ENCODE measurements at regions not wholly inside any gene's neighbourhood (a gene's known extent, or its start where the extent isn't known, plus 50 kb on each side); places are given as distances from the start of the nearest gene placed in this dataset.
A peak's percentile ranks its signal among the peaks of the same experiment; 100 is the strongest.

DNA sequence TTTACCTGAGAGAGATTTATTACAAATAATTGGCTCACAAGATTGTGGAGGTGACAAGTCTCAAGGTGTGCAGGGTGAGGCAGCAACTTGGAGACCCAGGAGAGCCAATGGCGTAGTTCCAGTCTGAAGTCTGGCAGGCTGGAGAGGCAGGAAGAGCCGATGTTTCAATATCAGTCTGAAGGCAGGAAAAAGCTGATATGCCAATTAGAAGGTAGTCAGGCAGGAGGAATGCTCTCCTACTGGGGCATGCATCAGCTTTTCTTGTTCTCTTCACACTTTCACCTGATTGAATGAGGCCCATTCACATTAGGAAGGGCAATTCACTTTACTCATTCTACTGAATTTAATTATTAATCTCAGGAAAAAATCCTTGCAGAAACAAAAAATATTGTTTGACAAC lies 1351.7 kb upstream of the ADGRL3 start:
- H3K4me1 Mint-ChIP-seq (ENCODE audit: low read depth, unreplicated experiment): peaks cover 6% of the 10 kb centered on the region
- peaks cover 2% of the 10 kb centered on the region for H3K27me3 Mint-ChIP-seq (ENCODE audit: unreplicated experiment)
- peaks cover 3% of the 10 kb centered on the region for H3K9me3 Mint-ChIP-seq (ENCODE audit: unreplicated experiment)
- TF ChIP-seq, protein P1, sequence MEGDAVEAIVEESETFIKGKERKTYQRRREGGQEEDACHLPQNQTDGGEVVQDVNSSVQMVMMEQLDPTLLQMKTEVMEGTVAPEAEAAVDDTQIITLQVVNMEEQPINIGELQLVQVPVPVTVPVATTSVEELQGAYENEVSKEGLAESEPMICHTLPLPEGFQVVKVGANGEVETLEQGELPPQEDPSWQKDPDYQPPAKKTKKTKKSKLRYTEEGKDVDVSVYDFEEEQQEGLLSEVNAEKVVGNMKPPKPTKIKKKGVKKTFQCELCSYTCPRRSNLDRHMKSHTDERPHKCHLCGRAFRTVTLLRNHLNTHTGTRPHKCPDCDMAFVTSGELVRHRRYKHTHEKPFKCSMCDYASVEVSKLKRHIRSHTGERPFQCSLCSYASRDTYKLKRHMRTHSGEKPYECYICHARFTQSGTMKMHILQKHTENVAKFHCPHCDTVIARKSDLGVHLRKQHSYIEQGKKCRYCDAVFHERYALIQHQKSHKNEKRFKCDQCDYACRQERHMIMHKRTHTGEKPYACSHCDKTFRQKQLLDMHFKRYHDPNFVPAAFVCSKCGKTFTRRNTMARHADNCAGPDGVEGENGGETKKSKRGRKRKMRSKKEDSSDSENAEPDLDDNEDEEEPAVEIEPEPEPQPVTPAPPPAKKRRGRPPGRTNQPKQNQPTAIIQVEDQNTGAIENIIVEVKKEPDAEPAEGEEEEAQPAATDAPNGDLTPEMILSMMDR (IDR thresholded peaks at IDR 0.05; ENCODE audit: partially characterized antibody, unreplicated experiment): no peak
- no peaks in the 10 kb centered on the region for H3K36me3 Mint-ChIP-seq (ENCODE audit: unreplicated experiment)
- DNase-seq: no peak
- no peak overlapping the region for H3K27ac Mint-ChIP-seq (ENCODE audit: unreplicated experiment)
- H3K4me3 Mint-ChIP-seq (ENCODE audit: unreplicated experiment): no peak overlapping the region

DNA sequence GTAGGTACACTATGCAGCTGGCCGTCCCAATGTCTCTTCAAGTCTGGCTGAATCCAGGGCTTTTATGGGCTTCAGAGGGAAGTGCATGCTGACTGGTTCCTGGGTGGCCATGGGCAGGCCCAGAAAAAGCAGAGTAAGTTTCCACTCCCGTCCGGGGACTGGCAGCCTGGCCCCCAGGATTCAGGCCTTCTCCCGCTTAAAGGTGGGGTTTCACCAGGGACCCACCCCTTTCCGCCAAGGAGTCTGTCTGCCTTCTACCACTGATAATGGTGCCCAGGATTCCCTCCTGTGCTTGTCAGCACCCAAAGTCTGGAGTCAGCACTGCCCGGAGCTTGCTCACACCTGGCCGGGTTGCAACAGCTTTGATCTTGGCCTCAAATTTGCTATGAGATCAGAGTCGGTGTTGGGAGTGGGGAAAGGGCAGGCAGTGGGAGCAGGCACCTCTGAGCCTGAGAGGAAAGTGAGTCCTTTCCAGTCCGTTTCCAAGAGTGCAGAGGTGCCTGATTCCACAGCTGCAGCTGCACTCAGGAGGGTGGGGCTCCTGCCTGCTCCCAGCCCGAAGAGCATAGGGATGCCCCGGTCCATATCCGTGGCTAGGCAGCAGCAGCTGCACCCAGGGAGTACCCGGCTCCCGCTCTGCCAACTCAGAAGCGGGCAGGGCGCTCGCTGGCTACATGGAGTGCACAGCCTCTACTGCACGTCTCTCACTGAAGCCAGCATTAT lies 1344.3 kb upstream of the ADGRL3 start:
- H3K9me3 Mint-ChIP-seq (ENCODE audit: unreplicated experiment): no peaks in the 10 kb centered on the region
- H3K4me3 Mint-ChIP-seq (ENCODE audit: unreplicated experiment): no peak overlapping the region
- no peak overlapping the region for H3K27ac Mint-ChIP-seq (ENCODE audit: unreplicated experiment)
- no peaks in the 10 kb centered on the region for H3K36me3 Mint-ChIP-seq (ENCODE audit: unreplicated experiment)
- peak; percentile 14 for DNase-seq
- no peaks in the 10 kb centered on the region for H3K4me1 Mint-ChIP-seq (ENCODE audit: low read depth, unreplicated experiment)
- TF ChIP-seq, protein P1 (IDR thresholded peaks at IDR 0.05; ENCODE audit: partially characterized antibody, unreplicated experiment): no peak
- H3K27me3 Mint-ChIP-seq (ENCODE audit: unreplicated experiment): no peaks in the 10 kb centered on the region

- no peaks in the 10 kb centered on the region for H3K27me3 Mint-ChIP-seq (ENCODE audit: unreplicated experiment)
- DNase-seq: no peak
- no peak overlapping the region for H3K27ac Mint-ChIP-seq (ENCODE audit: unreplicated experiment)
- H3K4me3 Mint-ChIP-seq (ENCODE audit: unreplicated experiment): no peak overlapping the region
- TF ChIP-seq, protein P1 (IDR thresholded peaks at IDR 0.05; ENCODE audit: partially characterized antibody, unreplicated experiment): no peak
- no peaks in the 10 kb centered on the region for H3K4me1 Mint-ChIP-seq (ENCODE audit: low read depth, unreplicated experiment)
- no peaks in the 10 kb centered on the region for H3K9me3 Mint-ChIP-seq (ENCODE audit: unreplicated experiment)
- no peaks in the 10 kb centered on the region for H3K36me3 Mint-ChIP-seq (ENCODE audit: unreplicated experiment)
Observed at GRCh38 chr4:59869056-59869455, 1331.1 kb upstream of the ADGRL3 start.

DNA sequence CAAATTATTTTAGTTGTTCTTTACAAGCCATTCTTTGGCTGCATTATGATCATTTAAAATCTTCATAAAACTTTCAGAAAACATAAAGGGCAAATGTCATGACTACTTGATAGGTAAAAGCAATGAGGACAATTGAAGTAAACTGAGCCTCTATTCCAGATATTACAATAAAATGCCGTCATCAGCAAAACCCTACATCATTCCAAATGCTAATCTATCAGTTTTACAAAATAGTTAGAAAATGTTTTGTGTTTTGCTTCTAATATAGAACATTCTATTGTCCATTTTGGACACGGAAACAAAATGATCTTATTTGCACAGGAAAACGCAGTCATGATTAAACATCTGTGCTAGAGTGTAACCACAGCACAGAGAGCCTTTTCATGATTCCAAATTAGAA lies 1330.6 kb upstream of the ADGRL3 start:
- Mint-ChIP-seq H3K27me3 (ENCODE audit: unreplicated experiment) (no peaks in the 10 kb centered on the region), H3K27ac (ENCODE audit: unreplicated experiment) (no peak overlapping the region), H3K9me3 (ENCODE audit: unreplicated experiment) (no peaks in the 10 kb centered on the region), H3K4me1 (ENCODE audit: low read depth, unreplicated experiment) (no peaks in the 10 kb centered on the region), H3K36me3 (ENCODE audit: unreplicated experiment) (no peaks in the 10 kb centered on the region), H3K4me3 (ENCODE audit: unreplicated experiment) (no peak overlapping the region)
- TF ChIP-seq, protein P1 (IDR thresholded peaks at IDR 0.05; ENCODE audit: partially characterized antibody, unreplicated experiment): no peak
- DNase-seq: no peak

GRCh38 chr4:59881632-59882031 lies 1318.5 kb upstream of the ADGRL3 start:
- Mint-ChIP-seq H3K27me3 (ENCODE audit: unreplicated experiment) (no peaks in the 10 kb centered on the region), H3K36me3 (ENCODE audit: unreplicated experiment) (no peaks in the 10 kb centered on the region), H3K4me3 (ENCODE audit: unreplicated experiment) (no peak overlapping the region), H3K4me1 (ENCODE audit: low read depth, unreplicated experiment) (no peaks in the 10 kb centered on the region), H3K9me3 (ENCODE audit: unreplicated experiment) (no peaks in the 10 kb centered on the region), H3K27ac (ENCODE audit: unreplicated experiment) (no peak overlapping the region)
- TF ChIP-seq, protein P1 (IDR thresholded peaks at IDR 0.05; ENCODE audit: partially characterized antibody, unreplicated experiment): no peak
- no peak for DNase-seq
